Body of pancreas (tissue), 4 donors: ENCODE measurements at regions not wholly inside any gene's neighbourhood (a gene's known extent, or its start where the extent isn't known, plus 50 kb on each side); places are given as distances from the start of the nearest gene placed in this dataset.
A peak's percentile ranks its signal among the peaks of the same experiment; 100 is the strongest.

ENCODE experiments used
- ATAC-seq: fragments of 150-250 bp; one replicate; pipeline ENCODE4 v1.9.1; 2016
- DNase-seq, 4 donors: peaks; one replicate each; pipeline ENCODE4 v3.0.0-alpha.2; 2019
- H3K27ac ChIP-seq, 4 donors: fragments of 200-600 bp; sonication (generic); 1 replicate in 3 of 4; 2 replicates in 1 of 4; pipeline versions ENCODE4 v1.5.1 to v1.6.1; 2016 to 2019; ENCODE audit warnings: mild to moderate bottlenecking in 1 of 4, mixed read lengths in 1 of 4, moderate library complexity in 1 of 4
- H3K27me3 ChIP-seq, 2 donors: fragments of 200-600 bp; sonication (generic); one replicate each; pipeline ENCODE4 v1.6.0; 2016; ENCODE audit warnings: mild to moderate bottlenecking in 1 of 2
- H3K36me3 ChIP-seq, 2 donors: fragments of 200-600 bp; sonication (generic); replicated peaks in 1 of 2; 2 replicates each; pipeline ENCODE4 v1.5.1; 2016; ENCODE audit warnings: low read depth in 2 of 2; ENCODE audit not compliant: insufficient read depth in 1 of 2
- H3K4me1 ChIP-seq: fragments of 200-600 bp; sonication (generic); one replicate; pipeline ENCODE4 v1.6.0; 2016
- H3K4me3 ChIP-seq, 2 donors: fragments of 200-600 bp; sonication (generic); 1 replicate in 1 of 2; 2 replicates in 1 of 2; pipeline ENCODE4 v1.5.1; 2016 to 2019
- H3K9me3 ChIP-seq, 3 donors: fragments of 200-600 bp; sonication (generic); 1 replicate in 2 of 3; 2 replicates in 1 of 3; pipeline ENCODE4 v1.5.1; 2016
- CTCF ChIP-seq, 7 experiments: fragments of 450-650 bp in 4 of 7; fragments of 200-600 bp in 3 of 7; sonication (generic) in 3 of 7; IDR thresholded peaks; one replicate each; pipeline ENCODE4 v1.5.1; 2016 to 2019; ENCODE audit warnings: antibody characterized with exemption in 7 of 7
- POLR2A ChIP-seq, 3 donors: fragments of 450-650 bp; IDR thresholded peaks; one replicate each; pipeline ENCODE4 v1.6.1; 2016; ENCODE audit warnings: antibody characterized with exemption in 3 of 3, mild to moderate bottlenecking in 2 of 3
- WGBS, 2 donors: methylation state at CpG; one replicate each; pipeline ENCODE4 v1.1.5; 2017; 5-methylcytosine and 5-hydroxymethylcytosine counted together
- intact Hi-C: fragments of 100-400 bp; cut with DNase I; formaldehyde crosslinking; loops from one replicate; pipeline ENCODE4 v1.15.1; 2023

GRCh38 chr4:159828687-159829086 lies 725.8 kb downstream of the RAPGEF2 start:
- ATAC-seq: no peak
- peaks cover 5% of the 10 kb centered on the region for H3K4me1 ChIP-seq
- H3K4me3 ChIP-seq: no peak overlapping the region
- TF ChIP-seq CTCF (IDR thresholded peaks at IDR 0.05) (no peak), POLR2A (IDR thresholded peaks at IDR 0.05) (no peak)
- no peaks in the 10 kb centered on the region for H3K9me3 ChIP-seq
- no peak for DNase-seq
- no peaks in the 10 kb centered on the region for H3K27me3 ChIP-seq
- no peaks in the 10 kb centered on the region for H3K36me3 ChIP-seq
- 43 to 44% methylated on average over 1 of the region's 1 CpG for WGBS, 2 donors
- no peak overlapping the region for H3K27ac ChIP-seq
- intact Hi-C loops: no loop called here

- Histone ChIP-seq H3K36me3 (no peaks in the 10 kb centered on the region), H3K27me3 (no peaks in the 10 kb centered on the region), H3K4me3 (no peak overlapping the region), H3K9me3 (no peaks in the 10 kb centered on the region), H3K27ac (no peak overlapping the region), H3K4me1 (peaks cover 5% of the 10 kb centered on the region)
- 6 to 17% methylated on average over 2 of the region's 2 CpGs for WGBS, 2 donors
- ATAC-seq: peak; percentile 76
- intact Hi-C loops: no loop called here
- no peak for DNase-seq
- TF ChIP-seq POLR2A (IDR thresholded peaks at IDR 0.05): no peak
- TF ChIP-seq CTCF (IDR thresholded peaks at IDR 0.05): no peak
These were observed 726.3 kb downstream of the RAPGEF2 start for GRCh38 chr4:159829184-159829583.

GRCh38 chr4:159837071-159837470 lies 734.2 kb downstream of the RAPGEF2 start:
- DNase-seq (no peak), ATAC-seq (no peak)
- H3K27me3 ChIP-seq: no peaks in the 10 kb centered on the region
- no peaks in the 10 kb centered on the region for H3K36me3 ChIP-seq
- H3K4me3 ChIP-seq: no peak overlapping the region
- no peaks in the 10 kb centered on the region for H3K4me1 ChIP-seq
- intact Hi-C loops: no loop called here
- H3K9me3 ChIP-seq: no peaks in the 10 kb centered on the region
- 73 to 86% methylated on average over 3 of the region's 3 CpGs for whole genome bisulfite sequencing, 2 donors
- no peak for TF ChIP-seq CTCF (IDR thresholded peaks at IDR 0.05)
- no peak for TF ChIP-seq POLR2A (IDR thresholded peaks at IDR 0.05)
- no peak overlapping the region for H3K27ac ChIP-seq

GRCh38 chr4:159855731-159856130 lies 752.9 kb downstream of the RAPGEF2 start:
- WGBS, 2 donors: 67 to 85% methylated on average over 1 of the region's 1 CpG
- Histone ChIP-seq H3K9me3 (no peaks in the 10 kb centered on the region), H3K36me3 (no peaks in the 10 kb centered on the region), H3K4me1 (no peaks in the 10 kb centered on the region), H3K27me3 (no peaks in the 10 kb centered on the region), H3K27ac (no peak overlapping the region), H3K4me3 (no peak overlapping the region)
- no peak for ATAC-seq
- intact Hi-C loops: no loop called here
- no peak for TF ChIP-seq POLR2A (IDR thresholded peaks at IDR 0.05)
- TF ChIP-seq CTCF (IDR thresholded peaks at IDR 0.05): no peak
- DNase-seq: no peak

- Histone ChIP-seq H3K27me3 (no peaks in the 10 kb centered on the region), H3K27ac (no peak overlapping the region), H3K4me1 (no peaks in the 10 kb centered on the region), H3K36me3 (no peaks in the 10 kb centered on the region), H3K4me3 (no peak overlapping the region), H3K9me3 (no peaks in the 10 kb centered on the region)
- no peak for ATAC-seq
- no peak for DNase-seq
- no peak for TF ChIP-seq POLR2A (IDR thresholded peaks at IDR 0.05)
- TF ChIP-seq CTCF (IDR thresholded peaks at IDR 0.05): no peak
- WGBS, 2 donors: 55 to 62% methylated on average over 5 of the region's 5 CpGs
- intact Hi-C loops: no loop called here
These were observed 753.6 kb downstream of the RAPGEF2 start for GRCh38 chr4:159856451-159856850.
